ENCODE measurements at regions not wholly inside any gene's neighbourhood (a gene's known extent, or its start where the extent isn't known, plus 50 kb on each side); places are given as distances from the start of the nearest gene placed in this dataset.

DNA sequence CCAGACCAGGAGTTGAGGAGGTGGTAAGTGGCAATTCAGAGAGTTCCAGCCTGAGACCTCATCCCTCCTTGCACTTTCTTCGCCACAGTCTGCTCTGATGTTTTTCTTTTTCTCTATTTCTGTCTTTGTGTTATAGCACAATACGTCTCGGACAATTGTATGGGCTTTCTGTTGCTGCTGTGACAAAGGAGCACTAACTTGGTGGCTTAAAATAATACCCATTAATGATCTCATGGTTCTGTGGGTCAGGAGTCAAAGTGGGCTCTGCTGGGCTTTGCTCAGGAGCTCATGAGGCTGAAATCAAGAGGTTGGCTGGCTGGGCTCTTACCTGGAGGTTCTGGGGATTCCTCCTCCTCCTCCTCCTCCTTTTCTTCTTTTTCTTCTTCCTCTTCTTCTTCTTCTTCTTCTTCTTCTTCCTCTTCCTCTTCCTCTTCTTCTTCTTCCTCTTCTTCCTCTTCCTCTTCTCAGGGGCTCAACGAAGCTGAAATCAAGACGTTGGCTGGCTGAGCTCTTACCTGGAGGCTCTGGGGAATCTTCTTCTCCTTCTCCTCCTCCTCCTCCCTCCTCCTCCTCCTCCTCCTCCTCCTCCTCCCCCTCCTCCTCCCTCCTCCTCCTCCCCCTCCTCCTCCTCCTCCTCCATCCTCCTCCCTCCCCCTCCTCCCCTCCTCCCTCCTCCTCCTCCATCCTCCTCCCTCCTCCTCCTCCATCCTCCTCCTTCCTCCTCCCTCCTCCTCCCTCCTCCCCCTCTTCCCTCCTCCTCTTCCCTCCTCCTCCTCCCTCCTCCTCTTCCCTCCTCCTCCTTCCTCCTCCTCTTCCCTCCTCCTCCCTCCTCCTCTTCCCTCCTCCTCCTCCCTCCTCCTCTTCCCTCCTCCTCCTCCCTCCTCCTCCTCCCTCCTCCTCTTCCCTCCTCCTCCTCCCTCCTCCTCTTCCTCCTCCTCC is 104.0 kb downstream of the GATA6 start:
- no peaks in the 10 kb centered on the region for H3K4me1 ChIP-seq (ENCODE audit: insufficient read depth, low read length, poor library complexity, severe bottlenecking)
- H3K79me2 ChIP-seq (ENCODE audit: insufficient read depth, low read length), result no peaks in the 10 kb centered on the region
- no peaks in the 10 kb centered on the region for H4K20me1 ChIP-seq (ENCODE audit: insufficient read depth, low read length, poor library complexity, severe bottlenecking)
- H3K9ac ChIP-seq (ENCODE audit: low read depth, low read length, poor library complexity, severe bottlenecking), result no peak overlapping the region
- H2AFZ ChIP-seq (ENCODE audit: low read length), result no peak overlapping the region
- H3K4me3 ChIP-seq (ENCODE audit: low read length, poor library complexity, severe bottlenecking), result no peak overlapping the region
- TF ChIP-seq EZH2phosphoT487 (IDR thresholded peaks at IDR 0.05; ENCODE audit: borderline replicate concordance), result no peak
- TF ChIP-seq, protein P1, sequence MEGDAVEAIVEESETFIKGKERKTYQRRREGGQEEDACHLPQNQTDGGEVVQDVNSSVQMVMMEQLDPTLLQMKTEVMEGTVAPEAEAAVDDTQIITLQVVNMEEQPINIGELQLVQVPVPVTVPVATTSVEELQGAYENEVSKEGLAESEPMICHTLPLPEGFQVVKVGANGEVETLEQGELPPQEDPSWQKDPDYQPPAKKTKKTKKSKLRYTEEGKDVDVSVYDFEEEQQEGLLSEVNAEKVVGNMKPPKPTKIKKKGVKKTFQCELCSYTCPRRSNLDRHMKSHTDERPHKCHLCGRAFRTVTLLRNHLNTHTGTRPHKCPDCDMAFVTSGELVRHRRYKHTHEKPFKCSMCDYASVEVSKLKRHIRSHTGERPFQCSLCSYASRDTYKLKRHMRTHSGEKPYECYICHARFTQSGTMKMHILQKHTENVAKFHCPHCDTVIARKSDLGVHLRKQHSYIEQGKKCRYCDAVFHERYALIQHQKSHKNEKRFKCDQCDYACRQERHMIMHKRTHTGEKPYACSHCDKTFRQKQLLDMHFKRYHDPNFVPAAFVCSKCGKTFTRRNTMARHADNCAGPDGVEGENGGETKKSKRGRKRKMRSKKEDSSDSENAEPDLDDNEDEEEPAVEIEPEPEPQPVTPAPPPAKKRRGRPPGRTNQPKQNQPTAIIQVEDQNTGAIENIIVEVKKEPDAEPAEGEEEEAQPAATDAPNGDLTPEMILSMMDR (conservative IDR thresholded peaks at IDR 0.05; ENCODE audit: low read length), result no peak
- H3K9me3 ChIP-seq (ENCODE audit: insufficient read depth, low read depth, low read length), result no peaks in the 10 kb centered on the region
- H3K9me2 ChIP-seq (replicated peaks; ENCODE audit: low read depth, low read length), result no peaks in the 10 kb centered on the region
- no peaks in the 10 kb centered on the region for H3F3A ChIP-seq (ENCODE audit: low read depth)
- no peak overlapping the region for H3K4me2 ChIP-seq (ENCODE audit: low read depth, low read length, poor library complexity, severe bottlenecking)
- H3K27me3 ChIP-seq (ENCODE audit: insufficient read depth, low read length, poor library complexity, severe bottlenecking), result no peaks in the 10 kb centered on the region
- no peaks in the 10 kb centered on the region for H3K36me3 ChIP-seq (ENCODE audit: insufficient read depth, low read length)

DNA sequence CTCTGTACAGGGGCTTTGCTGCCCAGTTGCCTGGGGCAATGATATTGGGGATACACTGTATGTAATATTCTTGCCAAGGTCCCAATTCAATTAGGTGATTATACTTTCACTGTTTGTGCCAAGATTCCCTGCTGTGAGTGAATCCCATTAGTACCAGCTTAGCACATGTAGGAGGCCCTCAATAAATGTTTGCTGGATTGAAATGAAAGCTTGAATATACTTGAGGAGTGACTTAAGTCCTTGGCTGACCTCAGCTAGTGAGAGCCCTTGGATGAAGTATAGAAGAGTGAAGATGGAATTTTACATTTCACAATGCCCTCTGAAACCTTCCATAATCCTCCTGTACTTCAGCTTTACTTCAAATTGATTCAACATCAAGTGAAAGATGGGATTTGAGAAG is 102.9 kb downstream of the GATA6 start:
- Histone ChIP-seq H4K20me1 (ENCODE audit: insufficient read depth, low read length, poor library complexity, severe bottlenecking) (no peaks in the 10 kb centered on the region), H3K27me3 (ENCODE audit: insufficient read depth, low read length, poor library complexity, severe bottlenecking) (no peaks in the 10 kb centered on the region), H3K9ac (ENCODE audit: low read depth, low read length, poor library complexity, severe bottlenecking) (no peak overlapping the region), H3K9me2 (replicated peaks; ENCODE audit: low read depth, low read length) (no peaks in the 10 kb centered on the region), H3K4me2 (ENCODE audit: low read depth, low read length, poor library complexity, severe bottlenecking) (no peak overlapping the region), H3K4me3 (ENCODE audit: low read length, poor library complexity, severe bottlenecking) (no peak overlapping the region), H3F3A (ENCODE audit: low read depth) (no peaks in the 10 kb centered on the region), H3K9me3 (ENCODE audit: insufficient read depth, low read depth, low read length) (no peaks in the 10 kb centered on the region), H3K36me3 (ENCODE audit: insufficient read depth, low read length) (no peaks in the 10 kb centered on the region), H2AFZ (ENCODE audit: low read length) (no peak overlapping the region), H3K4me1 (ENCODE audit: insufficient read depth, low read length, poor library complexity, severe bottlenecking) (no peaks in the 10 kb centered on the region), H3K79me2 (ENCODE audit: insufficient read depth, low read length) (no peaks in the 10 kb centered on the region)
- TF ChIP-seq, protein P1 (conservative IDR thresholded peaks at IDR 0.05; ENCODE audit: low read length), result no peak
- TF ChIP-seq EZH2phosphoT487 (IDR thresholded peaks at IDR 0.05; ENCODE audit: borderline replicate concordance), result no peak

DNA sequence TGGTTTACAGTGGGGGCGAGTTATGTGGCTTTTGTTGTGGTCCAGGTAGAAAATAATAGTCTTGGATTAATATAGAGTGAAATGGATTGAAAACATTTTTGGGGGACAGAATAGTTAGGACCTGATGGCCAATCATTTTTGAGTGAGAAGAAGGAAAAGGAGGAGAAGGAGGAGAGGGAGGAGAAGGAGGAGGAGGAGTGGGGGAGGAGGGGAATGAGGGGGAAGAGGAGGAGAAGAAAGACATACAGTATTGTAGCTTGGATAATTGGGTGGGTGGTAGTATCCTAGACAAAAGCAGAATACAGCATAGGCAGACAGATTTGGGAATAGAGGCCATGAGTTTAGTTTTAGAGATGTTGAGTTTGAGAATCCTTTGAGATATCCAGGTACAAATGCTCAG is 101.6 kb downstream of the GATA6 start:
- Histone ChIP-seq H3K9me2 (replicated peaks; ENCODE audit: low read depth, low read length) (no peaks in the 10 kb centered on the region), H4K20me1 (ENCODE audit: insufficient read depth, low read length, poor library complexity, severe bottlenecking) (no peaks in the 10 kb centered on the region), H3K9me3 (ENCODE audit: insufficient read depth, low read depth, low read length) (no peaks in the 10 kb centered on the region), H3K36me3 (ENCODE audit: insufficient read depth, low read length) (no peaks in the 10 kb centered on the region), H3K4me1 (ENCODE audit: insufficient read depth, low read length, poor library complexity, severe bottlenecking) (no peaks in the 10 kb centered on the region), H3K79me2 (ENCODE audit: insufficient read depth, low read length) (no peaks in the 10 kb centered on the region), H3F3A (ENCODE audit: low read depth) (no peaks in the 10 kb centered on the region), H3K4me3 (ENCODE audit: low read length, poor library complexity, severe bottlenecking) (no peak overlapping the region), H3K27me3 (ENCODE audit: insufficient read depth, low read length, poor library complexity, severe bottlenecking) (no peaks in the 10 kb centered on the region), H3K4me2 (ENCODE audit: low read depth, low read length, poor library complexity, severe bottlenecking) (no peak overlapping the region), H2AFZ (ENCODE audit: low read length) (no peak overlapping the region), H3K9ac (ENCODE audit: low read depth, low read length, poor library complexity, severe bottlenecking) (no peak overlapping the region)
- no peak for TF ChIP-seq EZH2phosphoT487 (IDR thresholded peaks at IDR 0.05; ENCODE audit: borderline replicate concordance)
- TF ChIP-seq, protein P1 (conservative IDR thresholded peaks at IDR 0.05; ENCODE audit: low read length), result no peak
